ENCODE measurements at regions not wholly inside any gene's neighbourhood (a gene's known extent, or its start where the extent isn't known, plus 50 kb on each side); places are given as distances from the start of the nearest gene placed in this dataset.

- TF ChIP-seq CTCF (IDR thresholded peaks at IDR 0.05; ENCODE audit: poor library complexity) (no peak), EZH2 (IDR thresholded peaks at IDR 0.05; ENCODE audit: borderline replicate concordance) (no peak), EZH2phosphoT487 (IDR thresholded peaks at IDR 0.05; ENCODE audit: low read depth, severe bottlenecking, unreplicated experiment) (no peak)
Observed at GRCh38 chr7:12161146-12161545, 49.9 kb upstream of the TMEM106B start.

All from hepatocyte (in vitro differentiated cells).